Renal cortical epithelial cell (primary cell): ENCODE measurements at regions not wholly inside any gene's neighbourhood (a gene's known extent, or its start where the extent isn't known, plus 50 kb on each side); places are given as distances from the start of the nearest gene placed in this dataset.

Experiments
- DNase-seq: peaks from one replicate; pipeline ENCODE4 v3.0.0-alpha.2; 2011; ENCODE audit warnings: low read depth

GRCh38 chr10:77710759-77711682 lies 73.4 kb upstream of the KCNMA1 start:
- DNase-seq: peak; percentile 24

GRCh38 chr10:77710081-77710551 lies 72.5 kb upstream of the KCNMA1 start:
- no peak for DNase-seq

- DNase-seq: no peak
These were observed 70.0 kb upstream of the KCNMA1 start for GRCh38 chr10:77707570-77707969.

- DNase-seq: peak; percentile 30
These were observed 64.6 kb upstream of the KCNMA1 start for GRCh38 chr10:77702166-77702565.

- DNase-seq: no peak
These were observed 62.5 kb upstream of the KCNMA1 start for GRCh38 chr10:77700086-77700485.

GRCh38 chr10:77699080-77699645 lies 61.6 kb upstream of the KCNMA1 start:
- no peak for DNase-seq

GRCh38 chr10:77698267-77698931 lies 60.8 kb upstream of the KCNMA1 start:
- DNase-seq: no peak

GRCh38 chr10:77696584-77696983 lies 59.0 kb upstream of the KCNMA1 start:
- no peak for DNase-seq

GRCh38 chr10:77695186-77695585 lies 57.6 kb upstream of the KCNMA1 start:
- no peak for DNase-seq

- DNase-seq: peak; percentile 36
These were observed 55.2 kb upstream of the KCNMA1 start for GRCh38 chr10:77692782-77693181.

GRCh38 chr10:77689339-77689738 lies 51.7 kb upstream of the KCNMA1 start:
- DNase-seq: no peak

GRCh38 chr10:77687621-77688020 lies 50.0 kb upstream of the KCNMA1 start:
- no peak for DNase-seq
